Stimulated activated CD8-positive, alpha-beta memory T cell treated with anti-CD3 and anti-CD28 coated beads, Interleukin-4, amount 100 ng/mL, for 48 hours (primary cell): ENCODE measurements at regions not wholly inside any gene's neighbourhood (a gene's known extent, or its start where the extent isn't known, plus 50 kb on each side); places are given as distances from the start of the nearest gene placed in this dataset.

Source experiments
- DNase-seq: peaks from one replicate; pipeline ENCODE4 v3.0.0-alpha.2; 2020

DNA sequence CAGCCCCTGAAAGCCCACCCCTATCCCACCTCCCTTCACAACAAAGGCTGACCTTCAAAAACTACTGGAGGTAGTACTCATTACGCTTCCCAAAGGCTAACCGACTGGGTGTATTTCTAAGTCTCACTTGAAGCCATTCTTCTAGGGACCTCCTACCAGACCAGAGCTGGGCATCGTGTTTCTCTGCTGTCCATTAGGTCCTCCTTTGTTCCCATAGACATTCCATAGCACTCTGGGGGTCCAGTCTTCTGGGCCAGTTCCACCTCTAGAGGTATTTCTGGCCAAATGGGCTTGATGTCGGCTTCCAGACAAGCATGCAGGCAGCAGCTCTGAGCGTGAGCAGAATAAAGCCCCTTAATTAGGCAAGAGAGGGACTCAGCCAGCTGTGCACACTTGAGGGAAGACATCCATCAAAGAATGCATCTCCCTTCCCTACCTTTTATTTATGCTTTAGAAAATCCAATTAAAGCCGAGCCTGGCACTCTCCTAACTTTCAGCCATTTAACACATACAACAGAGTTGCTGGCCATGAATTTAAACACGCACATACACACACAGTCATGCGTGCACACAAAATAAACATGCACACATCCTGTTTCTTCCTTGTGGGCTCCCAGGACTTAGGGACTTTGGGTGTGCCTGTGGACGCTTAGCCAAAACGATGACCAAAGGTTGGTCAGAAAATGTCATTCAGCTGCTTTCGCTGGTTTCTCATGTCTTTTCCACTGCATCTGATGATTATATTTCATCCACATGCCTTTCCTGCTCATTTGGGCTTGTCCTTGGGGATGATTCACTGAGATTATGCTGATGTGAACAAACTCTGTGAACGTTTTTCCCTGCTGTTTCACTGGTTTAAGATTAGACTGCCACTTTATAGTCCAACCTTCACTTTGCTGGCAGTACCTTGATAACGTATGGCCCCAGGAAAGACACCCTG, 362.0 kb upstream of the NFE2L3 start:
- DNase-seq: no peak

DNA sequence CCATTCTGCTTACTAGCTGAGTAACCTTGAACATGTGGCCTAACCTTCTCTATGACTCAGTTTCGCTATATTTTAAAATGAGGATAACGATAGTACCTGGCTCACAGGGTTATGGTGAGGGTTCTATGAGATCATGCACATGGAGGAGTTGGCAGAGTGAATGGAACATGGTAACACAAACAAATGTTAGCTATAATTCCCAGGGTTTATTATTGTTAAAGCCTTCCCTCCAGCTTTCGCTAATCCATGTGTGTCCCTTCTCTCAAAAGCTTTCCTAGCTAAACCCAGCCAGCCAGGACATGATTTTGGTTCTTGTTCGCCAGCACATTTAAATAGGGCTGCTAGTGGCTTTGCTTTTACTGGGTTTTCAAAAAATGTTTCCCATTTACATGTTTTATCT, 361.0 kb upstream of the NFE2L3 start:
- no peak for DNase-seq

DNA sequence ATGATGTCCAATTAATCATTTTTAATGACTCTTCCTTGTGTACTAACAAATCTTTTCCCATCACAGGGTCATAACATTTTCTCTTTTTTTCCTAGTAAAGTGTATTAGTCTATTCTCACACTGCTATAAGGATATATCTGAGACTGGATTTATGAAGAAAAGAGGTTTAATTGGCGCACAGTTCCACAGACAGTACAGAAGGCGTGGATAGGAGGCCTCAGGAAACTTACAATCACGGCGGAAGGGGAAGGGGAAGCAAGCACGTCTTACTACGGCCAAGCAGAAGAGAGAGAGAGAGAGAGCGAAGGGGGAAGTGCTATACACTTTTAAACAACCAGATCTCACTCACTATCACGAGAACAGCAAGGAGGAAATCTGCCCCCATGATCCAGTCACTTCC, 359.4 kb upstream of the NFE2L3 start:
- DNase-seq: no peak

DNA sequence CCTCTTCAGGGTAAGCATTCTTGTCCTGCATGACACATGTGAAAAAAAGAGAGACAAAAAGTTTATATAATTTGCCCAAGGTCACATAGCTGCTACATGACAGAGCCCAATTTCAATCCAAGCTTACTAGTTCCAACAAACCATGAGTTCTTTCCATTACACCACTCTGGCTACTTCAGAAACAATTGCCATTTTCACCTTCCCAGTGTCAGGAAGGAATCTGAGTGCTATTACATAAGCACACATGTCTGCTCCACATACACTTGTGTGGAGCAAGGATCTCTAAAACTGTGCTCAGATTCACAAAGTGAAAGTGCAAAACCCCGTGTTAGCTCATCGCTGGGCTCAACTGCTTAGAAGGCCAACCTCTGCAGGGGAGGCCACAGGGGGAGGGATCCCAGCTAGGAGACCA, 356.2 kb upstream of the NFE2L3 start:
- no peak for DNase-seq

DNA sequence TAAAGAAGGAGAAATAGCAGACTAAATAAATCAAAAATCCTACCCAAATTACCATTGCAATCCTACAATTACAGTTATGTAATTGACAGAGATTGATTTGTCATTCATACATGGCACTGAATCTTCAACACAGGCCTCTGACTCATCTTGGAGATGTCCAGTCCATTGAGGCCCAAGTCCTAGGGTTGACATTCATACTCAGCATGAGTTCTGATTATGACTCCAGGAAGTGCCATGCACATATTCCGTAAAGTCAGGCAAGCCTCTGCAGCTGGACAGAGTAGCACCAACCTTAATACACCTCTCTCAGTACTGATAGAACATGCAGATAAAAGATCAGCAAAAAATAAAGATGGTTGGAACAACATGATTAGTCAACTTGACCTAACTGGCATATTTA, 353.7 kb upstream of the NFE2L3 start:
- no peak for DNase-seq

DNA sequence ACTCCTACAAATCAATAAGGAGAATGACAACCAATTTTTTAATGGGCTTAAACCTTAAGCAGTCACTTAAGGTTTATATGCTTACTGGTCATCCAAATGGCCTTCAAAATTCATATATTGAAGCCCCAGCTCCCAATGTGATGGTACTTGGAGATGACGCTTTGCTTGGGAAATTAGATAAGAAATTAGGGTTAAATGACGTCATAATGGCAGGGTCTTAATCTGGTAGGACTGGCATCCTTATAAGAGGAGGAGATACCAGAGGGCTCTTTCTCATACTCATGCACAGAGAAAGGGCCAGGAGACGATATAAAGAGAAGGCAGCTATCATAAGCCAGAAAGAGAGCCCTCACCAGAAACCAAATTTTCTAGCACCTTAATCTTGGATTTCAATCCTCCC, 350.8 kb upstream of the NFE2L3 start:
- DNase-seq: no peak

DNA sequence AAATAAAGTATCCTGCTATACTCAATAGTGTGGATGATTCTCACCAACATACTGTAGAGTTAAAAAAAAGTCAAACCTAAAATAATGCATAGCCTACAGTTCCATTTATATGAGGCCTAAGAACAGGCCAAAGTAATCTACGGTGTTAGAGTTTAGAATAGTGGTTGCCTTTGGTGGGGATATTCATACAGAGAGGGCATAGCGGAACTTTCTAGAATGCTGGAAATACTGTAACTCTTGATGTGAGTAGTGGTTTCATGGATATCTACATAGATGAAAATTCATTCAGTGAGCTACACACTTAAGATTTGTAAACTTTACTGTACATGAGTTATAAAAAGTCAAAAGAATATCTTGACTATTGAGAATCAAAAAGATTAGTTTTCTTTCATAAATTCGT, 349.9 kb upstream of the NFE2L3 start:
- DNase-seq: no peak

DNA sequence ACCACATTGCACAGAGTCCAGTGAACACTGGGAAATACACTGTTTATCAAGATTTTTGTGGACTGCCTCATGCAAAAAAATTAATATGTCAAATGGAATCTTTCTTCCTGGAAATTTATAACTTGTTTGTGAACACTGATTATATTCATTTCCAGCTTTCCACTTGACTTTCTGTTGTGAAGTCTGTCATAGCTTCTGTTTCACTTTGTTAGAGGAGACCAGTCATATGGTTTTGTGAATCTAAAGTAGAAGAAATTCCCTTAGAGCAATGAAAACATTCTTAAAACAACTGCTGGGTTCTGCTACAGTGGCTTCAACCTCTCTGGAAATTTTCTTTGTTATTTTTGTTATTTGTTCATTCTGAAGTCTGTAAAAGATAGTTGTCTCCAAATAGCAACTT, 349.5 kb upstream of the NFE2L3 start:
- DNase-seq: no peak

DNA sequence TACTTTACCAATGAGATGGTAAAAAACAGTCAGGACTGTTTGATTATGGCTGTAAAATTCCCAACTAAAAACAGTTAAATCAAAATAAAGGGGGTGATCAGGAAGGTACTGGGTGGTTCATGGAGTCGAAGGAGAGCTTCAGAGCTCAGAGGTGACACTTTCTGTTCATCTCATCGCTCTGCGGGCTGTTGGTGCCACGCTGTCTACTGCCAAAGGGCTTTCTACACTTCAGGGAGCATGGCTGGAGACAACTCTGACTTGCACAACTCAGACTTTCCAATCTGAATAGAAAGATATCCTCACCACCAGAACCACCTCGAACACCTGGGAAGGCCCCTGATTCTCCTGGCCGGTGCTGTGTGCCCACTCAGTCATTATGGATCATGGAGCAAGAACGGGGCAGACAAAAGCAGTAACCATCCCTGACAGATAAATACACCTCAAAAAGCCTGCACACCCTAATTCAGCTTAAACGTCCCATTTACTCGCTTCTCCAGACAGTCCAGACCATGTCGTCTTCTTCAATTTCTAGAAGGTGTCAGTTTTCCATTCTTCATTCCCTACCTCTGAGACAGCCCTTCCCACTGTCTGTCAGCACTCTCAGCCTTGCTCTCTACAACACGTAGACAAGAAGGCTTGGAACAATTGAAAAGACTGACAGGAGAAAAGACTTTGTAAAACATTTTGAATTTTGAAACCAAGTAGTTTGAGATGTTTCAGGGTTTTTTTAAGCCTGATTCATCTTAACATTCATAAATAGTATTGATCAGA, 348.7 kb upstream of the NFE2L3 start:
- DNase-seq: no peak

DNA sequence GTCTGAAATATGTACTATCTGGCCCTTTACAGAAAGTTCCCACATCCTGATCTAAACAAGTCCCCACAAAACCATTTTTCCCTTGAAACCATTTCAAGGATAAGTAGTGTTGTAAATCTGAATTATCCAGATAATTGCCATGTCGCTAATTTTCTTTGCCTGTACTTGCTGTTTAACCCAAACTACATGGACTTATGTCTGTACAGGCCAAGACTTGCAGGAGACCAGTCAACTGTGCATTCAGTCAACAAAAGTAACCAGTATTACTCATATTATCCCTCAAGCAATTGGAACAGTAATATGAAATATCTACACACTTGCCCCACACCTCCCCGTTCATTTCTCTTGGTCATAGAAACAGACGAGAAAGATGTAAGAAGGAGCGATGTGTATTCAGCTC, 347.8 kb upstream of the NFE2L3 start:
- no peak for DNase-seq

DNA sequence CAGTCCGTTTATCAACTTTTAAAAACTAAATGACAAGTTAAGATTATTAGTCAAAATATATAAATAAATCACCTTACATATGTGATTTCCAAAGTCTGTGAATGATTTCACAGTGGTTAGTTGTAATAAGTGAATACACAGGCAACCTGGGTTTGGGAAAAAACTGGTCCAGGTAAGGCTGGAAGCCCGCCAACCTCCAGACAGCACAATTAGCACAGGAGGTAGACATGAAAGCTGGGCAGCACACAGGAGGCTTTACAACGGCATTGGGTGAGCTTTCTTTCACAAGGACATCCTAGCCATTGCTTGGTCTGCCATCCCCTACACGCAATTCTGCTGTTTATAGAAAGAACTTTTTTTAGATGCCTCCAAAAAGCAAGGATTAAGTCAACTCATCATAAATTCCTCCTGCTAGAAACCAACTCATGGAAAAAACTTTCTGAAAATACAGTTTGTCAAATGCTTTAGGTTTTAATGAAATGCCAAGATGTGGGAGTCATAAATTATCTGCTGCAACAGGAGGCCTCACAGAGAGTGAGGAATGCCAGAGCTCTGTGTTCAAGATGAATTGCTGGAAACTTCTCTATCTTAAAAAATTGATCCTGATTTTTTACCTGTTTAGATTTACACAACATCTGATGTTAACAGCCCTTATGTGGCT, 346.8 kb upstream of the NFE2L3 start:
- no peak for DNase-seq

DNA sequence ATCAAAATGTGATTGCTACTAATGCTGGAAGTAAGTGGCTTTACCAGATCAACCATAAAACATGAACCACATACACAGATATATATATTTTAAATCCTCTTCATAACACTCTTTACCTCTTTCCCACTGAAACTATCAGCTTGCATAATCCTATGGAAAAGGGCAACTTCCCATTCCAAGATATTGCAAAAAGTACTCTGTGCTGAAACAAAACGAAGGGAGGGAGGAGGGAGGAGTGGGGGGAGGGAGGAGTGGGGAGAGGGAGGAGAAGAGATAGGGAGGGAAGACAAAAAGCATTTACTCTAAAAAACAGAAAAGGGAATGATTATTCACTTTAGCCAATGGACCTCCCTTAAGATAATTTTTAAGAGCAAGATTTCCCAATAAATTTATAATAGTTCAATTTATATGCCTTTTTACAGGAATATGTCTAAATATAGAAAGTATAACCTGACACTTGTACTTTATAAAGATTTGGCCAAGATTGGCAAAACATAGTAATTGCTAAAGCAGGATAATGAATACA, 344.8 kb upstream of the NFE2L3 start:
- no peak for DNase-seq

DNA sequence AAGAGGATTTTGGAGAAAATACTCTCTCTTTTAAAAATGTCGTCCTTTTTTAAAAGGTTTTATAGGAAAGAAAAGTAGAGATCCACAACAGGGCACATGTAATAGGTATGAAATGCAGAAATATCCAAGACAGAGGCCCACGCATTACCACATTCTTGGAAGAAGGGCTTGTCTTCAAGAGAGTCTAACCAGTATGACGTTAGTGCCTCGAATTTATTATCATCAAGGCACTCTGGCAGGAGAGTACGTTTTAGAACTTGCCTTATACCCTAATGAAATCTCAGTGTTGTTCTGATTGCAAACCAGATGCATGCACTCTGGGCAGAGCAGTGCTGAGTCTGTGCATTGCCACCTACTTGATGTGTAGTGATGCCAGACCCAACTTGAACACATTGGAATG, 342.6 kb upstream of the NFE2L3 start:
- DNase-seq: no peak

DNA sequence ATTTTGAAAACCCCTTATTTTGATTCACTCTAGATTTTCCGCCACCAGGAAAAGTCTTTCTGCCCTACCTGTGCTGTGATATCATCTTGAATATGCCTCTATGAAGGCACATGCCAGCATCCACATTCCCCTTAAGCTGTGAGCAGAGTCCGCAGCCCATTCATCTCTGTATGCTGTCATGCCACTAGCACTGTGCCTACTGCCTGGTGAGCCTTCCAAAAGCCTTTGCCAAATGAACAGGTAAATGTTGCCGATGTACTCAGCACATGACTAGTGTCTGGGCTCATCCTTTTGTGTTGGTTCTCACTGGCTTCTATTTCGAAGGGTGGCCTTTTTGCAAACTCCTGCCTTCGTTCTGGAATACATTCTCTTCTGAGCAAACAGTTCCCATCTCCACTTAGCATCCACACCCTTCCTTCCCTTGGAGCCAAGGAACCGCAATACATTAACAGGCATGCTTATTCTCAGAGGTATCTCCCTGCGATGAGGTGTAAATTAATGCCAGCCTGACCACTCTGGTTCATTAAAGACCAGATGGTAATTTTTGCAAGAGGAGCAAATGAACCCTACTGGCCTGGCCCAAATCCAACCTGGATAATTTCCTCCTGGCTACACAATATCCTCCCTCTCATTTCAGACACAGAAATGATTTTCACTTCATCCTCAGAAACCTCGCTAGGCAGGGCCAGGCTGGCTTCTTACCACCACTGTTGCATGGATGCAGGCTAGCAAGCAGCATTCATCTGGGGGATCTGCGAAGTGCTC, 339.7 kb upstream of the NFE2L3 start:
- DNase-seq: no peak

DNA sequence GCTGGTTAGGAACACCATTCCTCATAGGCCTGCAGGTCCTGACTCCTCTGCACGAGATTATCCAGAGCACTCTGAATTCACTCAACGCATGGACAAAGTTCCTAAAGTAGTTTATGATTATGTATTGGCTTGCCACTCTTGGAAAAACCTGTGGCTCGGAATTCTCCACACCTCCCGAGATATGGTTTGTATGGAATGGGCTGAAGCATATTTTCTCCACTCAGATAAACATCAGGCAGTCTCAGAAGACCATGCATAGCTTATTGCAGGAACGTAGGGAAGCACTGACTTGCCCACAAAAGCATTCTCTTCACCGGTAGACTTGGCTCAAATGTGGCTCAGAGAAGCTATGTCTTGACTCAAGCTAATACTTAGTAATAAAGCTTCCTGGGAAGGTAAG, 338.6 kb upstream of the NFE2L3 start:
- no peak for DNase-seq

DNA sequence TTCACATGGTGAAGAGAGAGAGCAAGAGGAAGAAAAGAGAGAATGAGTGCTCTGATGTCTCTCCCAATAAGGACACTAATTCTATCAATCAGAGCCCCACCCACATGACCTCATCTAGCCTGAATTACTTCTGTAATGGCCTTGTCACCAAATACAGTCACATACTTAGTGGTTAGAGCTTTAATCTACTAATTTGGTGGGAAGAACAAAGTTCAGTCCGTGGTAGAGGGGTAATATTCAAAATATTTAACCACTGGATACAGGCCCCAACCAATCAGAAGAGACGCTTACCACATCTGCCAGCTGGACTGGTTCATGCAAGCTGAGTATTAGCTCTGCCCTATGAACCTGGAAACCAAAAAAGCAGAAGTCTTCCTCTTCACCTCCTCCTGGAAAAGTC, 336.3 kb upstream of the NFE2L3 start:
- DNase-seq: no peak

DNA sequence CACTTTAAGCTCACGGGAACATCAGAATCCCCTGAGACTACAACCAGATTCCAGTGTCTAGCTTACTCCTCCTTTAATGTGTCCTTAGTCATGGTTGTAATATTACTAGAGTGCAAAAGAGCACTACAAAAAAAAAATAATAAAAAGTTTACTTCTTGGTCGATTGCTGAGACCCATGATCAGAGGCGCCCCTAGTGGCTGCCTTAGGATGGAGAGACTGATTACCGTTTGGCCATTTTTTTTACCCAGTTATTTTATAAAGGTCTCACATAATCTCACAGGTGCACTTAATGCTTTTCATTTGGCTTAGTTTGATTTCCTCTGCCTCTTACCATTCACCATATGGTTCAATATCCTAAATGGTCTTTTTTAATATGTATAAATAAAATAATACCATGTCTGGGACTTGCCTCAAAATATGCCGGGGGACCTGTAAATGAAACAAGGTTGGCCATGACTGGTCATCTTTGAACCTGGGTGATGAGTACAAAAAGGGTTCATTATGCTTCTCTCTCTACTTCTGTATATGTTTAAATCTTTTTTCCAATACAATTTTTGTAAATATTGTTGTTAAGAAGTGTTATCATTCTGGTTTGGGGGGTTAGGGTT, 331.5 kb upstream of the NFE2L3 start:
- peak; percentile 25 for DNase-seq

DNA sequence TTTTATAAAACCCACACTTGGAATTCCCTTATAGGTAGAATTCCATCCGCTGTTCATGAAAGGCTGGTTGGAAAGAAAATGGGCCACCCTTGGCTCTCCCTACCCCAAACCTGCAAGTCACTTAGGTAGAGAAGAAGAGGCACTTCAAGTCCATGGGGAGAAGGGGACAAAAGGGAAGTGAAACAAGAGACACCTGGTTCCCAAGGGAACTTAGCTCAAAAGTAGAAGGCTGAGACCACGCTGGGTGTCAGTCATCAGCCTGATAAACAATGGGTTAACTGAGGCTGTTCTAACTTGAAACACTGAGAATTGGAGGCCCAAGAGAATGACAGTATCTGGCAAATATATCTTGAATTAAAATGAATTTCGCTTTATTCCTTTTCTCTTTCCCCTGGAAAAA, 330.8 kb upstream of the NFE2L3 start:
- DNase-seq: no peak

DNA sequence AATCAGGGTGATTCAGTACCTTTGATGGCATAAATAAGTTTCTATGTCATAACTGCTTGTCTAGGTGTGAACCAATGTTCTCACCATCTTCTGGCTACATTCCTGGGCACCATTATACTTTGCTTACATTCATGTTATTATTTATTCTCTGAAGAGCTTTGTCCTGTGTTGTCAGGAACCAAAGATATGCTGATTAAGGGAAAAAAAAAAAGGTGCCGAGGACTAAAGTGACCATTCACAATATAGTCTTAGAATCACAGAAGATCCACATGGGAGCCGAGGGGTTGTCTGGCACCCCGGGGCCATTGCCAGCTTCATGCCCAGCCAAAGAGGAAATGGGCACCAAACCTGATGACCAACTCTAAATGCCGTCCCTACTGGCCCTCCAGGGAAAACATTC, 329.2 kb upstream of the NFE2L3 start:
- no peak for DNase-seq

DNA sequence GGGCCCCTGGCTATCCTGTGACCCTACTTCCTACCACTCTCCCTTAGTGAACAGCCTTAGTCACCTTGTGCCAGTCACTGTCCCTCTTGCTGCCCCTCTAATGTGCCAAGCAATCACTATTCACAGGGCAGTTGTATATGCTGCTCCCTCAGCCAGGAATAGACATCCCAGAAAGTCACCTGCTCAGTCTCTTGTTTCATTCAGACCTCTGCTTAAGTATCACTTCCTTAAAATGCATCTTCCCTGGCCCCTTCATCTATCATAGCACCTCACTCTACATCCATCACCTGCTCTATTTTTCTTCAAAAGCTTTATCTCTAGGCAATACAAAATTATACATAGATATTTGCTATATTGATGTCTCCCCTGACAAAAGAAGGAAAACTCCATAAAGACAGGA, 328.4 kb upstream of the NFE2L3 start:
- DNase-seq: no peak

DNA sequence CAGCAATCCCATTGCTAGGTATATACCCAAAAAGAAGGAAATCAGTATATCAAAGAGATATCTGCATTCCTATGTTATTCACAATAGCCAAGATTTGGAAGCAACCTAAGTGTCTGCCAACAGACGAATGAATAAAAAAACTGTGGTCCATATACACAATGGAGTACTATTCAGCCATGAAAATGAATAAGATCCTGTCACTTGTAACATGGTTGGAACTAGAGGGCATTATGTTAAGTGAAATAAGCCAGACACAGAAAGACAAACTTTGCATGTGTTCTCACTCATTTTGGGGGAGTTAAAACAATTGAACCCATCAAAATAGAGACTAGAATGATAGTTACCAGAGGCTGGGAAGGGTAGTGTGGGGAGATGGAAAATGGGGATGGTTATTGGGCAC, 323.5 kb upstream of the NFE2L3 start:
- DNase-seq: no peak

DNA sequence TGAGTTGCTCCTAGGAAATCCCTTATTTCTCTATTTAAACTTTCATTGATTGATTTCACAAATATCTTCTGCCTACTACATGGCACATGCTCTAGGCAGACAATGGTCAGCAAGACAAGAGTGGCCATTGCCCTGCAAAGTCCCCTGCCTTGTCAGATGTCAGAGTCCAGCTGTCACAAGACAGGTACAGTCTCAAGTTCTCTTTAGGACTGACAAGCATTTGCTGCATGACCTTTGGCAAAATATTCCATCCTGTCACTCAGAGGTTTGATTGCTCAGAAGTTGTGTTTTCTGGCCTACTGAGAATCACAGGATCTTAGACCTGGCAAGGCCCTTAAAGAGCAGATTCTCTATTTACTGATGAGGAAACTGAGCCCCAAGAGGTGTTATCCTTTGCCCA, 322.3 kb upstream of the NFE2L3 start:
- no peak for DNase-seq
